ENCODE measurements at regions not wholly inside any gene's neighbourhood (a gene's known extent, or its start where the extent isn't known, plus 50 kb on each side); places are given as distances from the start of the nearest gene placed in this dataset.

DNA sequence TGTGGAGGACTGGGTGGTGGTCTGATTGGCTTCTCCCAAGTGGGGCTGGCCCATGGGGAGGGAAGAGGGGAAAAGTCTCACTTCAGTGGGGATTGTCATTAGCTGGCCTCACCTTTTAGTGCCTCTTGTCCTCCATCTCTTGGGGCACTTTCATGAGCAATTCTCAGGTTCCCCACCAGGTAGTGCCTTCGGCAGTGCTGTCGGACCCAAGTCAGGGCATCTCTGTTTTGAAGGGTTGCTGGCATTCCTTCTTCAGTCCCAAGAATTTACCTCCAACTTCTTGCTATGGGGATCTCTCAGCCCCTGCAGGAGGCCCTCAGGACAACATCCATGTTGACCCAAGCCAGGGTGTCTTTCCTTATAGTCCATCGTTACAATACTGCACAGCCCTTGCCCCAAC is 54.7 kb upstream of the F3 start:
- no peak overlapping the region for H3K4me3 ChIP-seq (ENCODE audit: low read depth, low read length)
- no peaks in the 10 kb centered on the region for H3K36me3 ChIP-seq (ENCODE audit: control insufficient read depth, insufficient read depth, low read length)
- no peaks in the 10 kb centered on the region for H3K9me3 ChIP-seq
- Mint-ChIP-seq H3K27me3 (ENCODE audit: insufficient read depth, unreplicated experiment) (no peaks in the 10 kb centered on the region), H3K27ac (ENCODE audit: unreplicated experiment) (peak overlapping the region; percentile 77), H3K9me3 (ENCODE audit: unreplicated experiment) (no peaks in the 10 kb centered on the region), H3K4me1 (ENCODE audit: low read depth, unreplicated experiment) (peaks cover 18% of the 10 kb centered on the region), H3K36me3 (ENCODE audit: insufficient read depth, unreplicated experiment) (peaks cover 4% of the 10 kb centered on the region), H3K4me3 (ENCODE audit: unreplicated experiment) (no peak overlapping the region)
- DNase-seq: no peak
- ChIA-PET POLR2A (no interaction called here), CTCF (no interaction called here)
- intact Hi-C loops (cut with micrococcal nuclease; ENCODE audit: unreplicated experiment): no loop called here
- BruUV-seq (replicated peaks): no TSS peak
- TF ChIP-seq, protein P1, sequence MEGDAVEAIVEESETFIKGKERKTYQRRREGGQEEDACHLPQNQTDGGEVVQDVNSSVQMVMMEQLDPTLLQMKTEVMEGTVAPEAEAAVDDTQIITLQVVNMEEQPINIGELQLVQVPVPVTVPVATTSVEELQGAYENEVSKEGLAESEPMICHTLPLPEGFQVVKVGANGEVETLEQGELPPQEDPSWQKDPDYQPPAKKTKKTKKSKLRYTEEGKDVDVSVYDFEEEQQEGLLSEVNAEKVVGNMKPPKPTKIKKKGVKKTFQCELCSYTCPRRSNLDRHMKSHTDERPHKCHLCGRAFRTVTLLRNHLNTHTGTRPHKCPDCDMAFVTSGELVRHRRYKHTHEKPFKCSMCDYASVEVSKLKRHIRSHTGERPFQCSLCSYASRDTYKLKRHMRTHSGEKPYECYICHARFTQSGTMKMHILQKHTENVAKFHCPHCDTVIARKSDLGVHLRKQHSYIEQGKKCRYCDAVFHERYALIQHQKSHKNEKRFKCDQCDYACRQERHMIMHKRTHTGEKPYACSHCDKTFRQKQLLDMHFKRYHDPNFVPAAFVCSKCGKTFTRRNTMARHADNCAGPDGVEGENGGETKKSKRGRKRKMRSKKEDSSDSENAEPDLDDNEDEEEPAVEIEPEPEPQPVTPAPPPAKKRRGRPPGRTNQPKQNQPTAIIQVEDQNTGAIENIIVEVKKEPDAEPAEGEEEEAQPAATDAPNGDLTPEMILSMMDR (IDR thresholded peaks at IDR 0.05; ENCODE audit: insufficient read depth in 1 of 2, low read depth in 1 of 2, low read length in 1 of 2, severe bottlenecking in 1 of 2, unreplicated experiment in 1 of 2): no peak
- no peaks in the 10 kb centered on the region for H3K27me3 ChIP-seq (replicated peaks; ENCODE audit: control insufficient read depth, insufficient read depth, low read length)
- peaks cover 13% of the 10 kb centered on the region for H3K4me1 ChIP-seq

DNA sequence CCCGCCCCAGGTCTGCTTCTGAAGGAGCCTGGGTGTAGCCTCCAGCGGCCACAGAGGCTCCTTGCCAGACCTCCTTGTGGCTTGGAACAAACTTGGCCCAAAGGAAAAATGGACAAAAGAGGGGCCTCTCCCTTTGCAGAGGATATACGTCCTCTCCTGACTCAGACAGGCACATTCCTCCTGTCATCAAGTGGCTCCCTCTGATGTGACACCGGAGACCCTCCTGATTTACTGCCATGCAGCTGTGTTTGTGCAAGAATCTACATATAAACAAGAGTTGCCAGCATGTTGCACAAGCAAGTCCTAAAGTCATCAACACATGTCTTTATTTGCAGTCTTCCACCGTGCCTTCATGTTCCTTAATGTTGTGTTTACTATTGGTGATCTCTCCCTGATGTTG is 54.1 kb upstream of the F3 start:
- Histone ChIP-seq H3K4me3 (ENCODE audit: low read depth, low read length) (no peak overlapping the region), H3K27me3 (replicated peaks; ENCODE audit: control insufficient read depth, insufficient read depth, low read length) (no peaks in the 10 kb centered on the region), H3K4me1 (peaks cover 9% of the 10 kb centered on the region; the same call in 1 of the 2 replicates), H3K36me3 (ENCODE audit: control insufficient read depth, insufficient read depth, low read length) (no peaks in the 10 kb centered on the region), H3K9me3 (no peaks in the 10 kb centered on the region)
- H3K4me1 Mint-ChIP-seq (ENCODE audit: low read depth, unreplicated experiment): peaks cover 19% of the 10 kb centered on the region
- TF ChIP-seq, protein P1 (IDR thresholded peaks at IDR 0.05; ENCODE audit: insufficient read depth in 1 of 2, low read depth in 1 of 2, low read length in 1 of 2, severe bottlenecking in 1 of 2, unreplicated experiment in 1 of 2): no peak
- intact Hi-C loops (cut with micrococcal nuclease; ENCODE audit: unreplicated experiment): no loop called here
- no peaks in the 10 kb centered on the region for H3K27me3 Mint-ChIP-seq (ENCODE audit: insufficient read depth, unreplicated experiment)
- peaks cover 4% of the 10 kb centered on the region for H3K36me3 Mint-ChIP-seq (ENCODE audit: insufficient read depth, unreplicated experiment)
- DNase-seq: peak; percentile 47 to 57
- peak overlapping the region; percentile 53 for H3K27ac Mint-ChIP-seq (ENCODE audit: unreplicated experiment)
- no TSS peak for BruUV-seq (replicated peaks)
- ChIA-PET CTCF (no interaction called here), POLR2A (no interaction called here)
- no peaks in the 10 kb centered on the region for H3K9me3 Mint-ChIP-seq (ENCODE audit: unreplicated experiment)
- H3K4me3 Mint-ChIP-seq (ENCODE audit: unreplicated experiment): no peak overlapping the region

DNA sequence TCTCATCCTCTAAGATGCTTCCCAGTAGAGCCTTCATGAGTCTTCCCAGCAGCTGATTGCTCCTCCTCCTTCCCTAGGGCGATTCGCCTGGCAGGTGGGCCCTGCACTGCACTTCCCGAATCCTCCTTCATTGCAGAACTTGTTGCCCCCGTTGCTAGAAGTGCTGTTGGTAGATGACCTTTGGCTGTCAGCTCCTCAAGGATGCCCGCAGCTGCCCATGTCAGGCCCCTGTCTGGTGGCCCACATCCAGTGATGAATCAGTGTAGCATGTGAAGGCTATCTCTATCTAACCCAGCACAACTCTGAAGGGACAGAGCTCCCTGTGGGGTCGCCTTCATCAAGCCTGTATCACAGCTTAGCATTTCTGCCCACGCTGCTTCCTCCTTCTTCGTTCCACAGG is 52.1 kb upstream of the F3 start:
- Histone ChIP-seq H3K4me3 (ENCODE audit: low read depth, low read length) (no peak overlapping the region), H3K4me1 (peaks cover 20% of the 10 kb centered on the region), H3K9me3 (no peaks in the 10 kb centered on the region), H3K27me3 (replicated peaks; ENCODE audit: control insufficient read depth, insufficient read depth, low read length) (no peaks in the 10 kb centered on the region), H3K36me3 (ENCODE audit: control insufficient read depth, insufficient read depth, low read length) (no peaks in the 10 kb centered on the region)
- Mint-ChIP-seq H3K4me1 (ENCODE audit: low read depth, unreplicated experiment) (peaks cover 18% of the 10 kb centered on the region), H3K27ac (ENCODE audit: unreplicated experiment) (no peak overlapping the region), H3K36me3 (ENCODE audit: insufficient read depth, unreplicated experiment) (no peaks in the 10 kb centered on the region), H3K27me3 (ENCODE audit: insufficient read depth, unreplicated experiment) (no peaks in the 10 kb centered on the region), H3K4me3 (ENCODE audit: unreplicated experiment) (no peak overlapping the region), H3K9me3 (ENCODE audit: unreplicated experiment) (no peaks in the 10 kb centered on the region)
- ChIA-PET POLR2A (no interaction called here), CTCF (no interaction called here)
- no TSS peak for BruUV-seq (replicated peaks)
- no peak for DNase-seq
- TF ChIP-seq, protein P1 (IDR thresholded peaks at IDR 0.05; ENCODE audit: insufficient read depth in 1 of 2, low read depth in 1 of 2, low read length in 1 of 2, severe bottlenecking in 1 of 2, unreplicated experiment in 1 of 2): no peak
- intact Hi-C loops (cut with micrococcal nuclease; ENCODE audit: unreplicated experiment): no loop called here
